ENCODE measurements at regions not wholly inside any gene's neighbourhood (a gene's known extent, or its start where the extent isn't known, plus 50 kb on each side); places are given as distances from the start of the nearest gene placed in this dataset.

GRCh38 chr13:106916329-106916976 lies 348.5 kb upstream of the ARGLU1 start:
- TF ChIP-seq CTCF (conservative IDR thresholded peaks at IDR 0.05) = no peak
- TF ChIP-seq ZFX (IDR thresholded peaks at IDR 0.05) = no peak

Measured in C4-2B (cell line).